HG03457 (cell line): ENCODE measurements at regions not wholly inside any gene's neighbourhood (a gene's known extent, or its start where the extent isn't known, plus 50 kb on each side); places are given as distances from the start of the nearest gene placed in this dataset.

Experiments
- ATAC-seq: cut with Tn5 transposase; IDR thresholded peaks from one replicate; pipeline ENCODE4 v1.9.1; 2021; ENCODE audit warnings: moderate number of reproducible peaks; ENCODE audit not compliant: unreplicated experiment

GRCh38 chr9:82295181-82295580 is 306.6 kb downstream of the SPATA31D1 start:
- ATAC-seq: no peak

GRCh38 chr9:82299870-82300269 is 311.3 kb downstream of the SPATA31D1 start:
- no peak for ATAC-seq

GRCh38 chr9:82302968-82303655 is 314.5 kb downstream of the SPATA31D1 start:
- no peak for ATAC-seq

- ATAC-seq: no peak
These were observed 320.3 kb downstream of the SPATA31D1 start for GRCh38 chr9:82308836-82309235.

GRCh38 chr9:82313697-82314096 is 325.1 kb downstream of the SPATA31D1 start:
- no peak for ATAC-seq

- no peak for ATAC-seq
These were observed 332.0 kb downstream of the SPATA31D1 start for GRCh38 chr9:82320566-82320965.

- ATAC-seq: no peak
These were observed 337.3 kb downstream of the SPATA31D1 start for GRCh38 chr9:82325907-82326306.

GRCh38 chr9:82327641-82328040 is 339.1 kb downstream of the SPATA31D1 start:
- no peak for ATAC-seq

GRCh38 chr9:82331079-82331478 is 342.5 kb downstream of the SPATA31D1 start:
- ATAC-seq: no peak

GRCh38 chr9:82332018-82332773 is 343.6 kb downstream of the SPATA31D1 start:
- ATAC-seq: no peak

- no peak for ATAC-seq
These were observed 344.2 kb downstream of the SPATA31D1 start for GRCh38 chr9:82332774-82333152.

- ATAC-seq: no peak
These were observed 345.1 kb downstream of the SPATA31D1 start for GRCh38 chr9:82333671-82334070.

GRCh38 chr9:82334286-82334685 is 345.7 kb downstream of the SPATA31D1 start:
- ATAC-seq: no peak

GRCh38 chr9:82337351-82337750 is 348.8 kb downstream of the SPATA31D1 start:
- no peak for ATAC-seq

- ATAC-seq: no peak
These were observed 353.5 kb downstream of the SPATA31D1 start for GRCh38 chr9:82342046-82342445.

- no peak for ATAC-seq
These were observed 357.5 kb downstream of the SPATA31D1 start for GRCh38 chr9:82346040-82346439.

- ATAC-seq: no peak
These were observed 365.2 kb downstream of the SPATA31D1 start for GRCh38 chr9:82353631-82354278.

- no peak for ATAC-seq
These were observed 365.7 kb downstream of the SPATA31D1 start for GRCh38 chr9:82354279-82354659.

- ATAC-seq: no peak
These were observed 367.6 kb downstream of the SPATA31D1 start for GRCh38 chr9:82356131-82356530.

GRCh38 chr9:82356871-82357270 is 368.3 kb downstream of the SPATA31D1 start:
- no peak for ATAC-seq

- no peak for ATAC-seq
These were observed 374.6 kb downstream of the SPATA31D1 start for GRCh38 chr9:82363198-82363597.

- no peak for ATAC-seq
These were observed 375.1 kb downstream of the SPATA31D1 start for GRCh38 chr9:82363682-82364081.
